A673 (cell line): ENCODE measurements at regions not wholly inside any gene's neighbourhood (a gene's known extent, or its start where the extent isn't known, plus 50 kb on each side); places are given as distances from the start of the nearest gene placed in this dataset.

Source experiments
- EZH2 ChIP-seq: fragments of 200-600 bp; sonication (generic); IDR thresholded peaks from 2 replicates; pipeline ENCODE4 v1.6.1; 2017; ENCODE audit warnings: borderline replicate concordance, low read depth, mild to moderate bottlenecking, mixed read lengths, antibody characterized with exemption, low read length; ENCODE audit not compliant: poor library complexity, severe bottlenecking
- TF ChIP-seq, protein P1 (sequence below): fragments of 300-800, 200-600 bp; sonication (generic); conservative IDR thresholded peaks from 2 replicates; pipeline ENCODE4 v1.5.1; 2017; ENCODE audit warnings: low read depth, mild to moderate bottlenecking, antibody characterized with exemption, low read length, moderate library complexity, mixed read lengths

DNA sequence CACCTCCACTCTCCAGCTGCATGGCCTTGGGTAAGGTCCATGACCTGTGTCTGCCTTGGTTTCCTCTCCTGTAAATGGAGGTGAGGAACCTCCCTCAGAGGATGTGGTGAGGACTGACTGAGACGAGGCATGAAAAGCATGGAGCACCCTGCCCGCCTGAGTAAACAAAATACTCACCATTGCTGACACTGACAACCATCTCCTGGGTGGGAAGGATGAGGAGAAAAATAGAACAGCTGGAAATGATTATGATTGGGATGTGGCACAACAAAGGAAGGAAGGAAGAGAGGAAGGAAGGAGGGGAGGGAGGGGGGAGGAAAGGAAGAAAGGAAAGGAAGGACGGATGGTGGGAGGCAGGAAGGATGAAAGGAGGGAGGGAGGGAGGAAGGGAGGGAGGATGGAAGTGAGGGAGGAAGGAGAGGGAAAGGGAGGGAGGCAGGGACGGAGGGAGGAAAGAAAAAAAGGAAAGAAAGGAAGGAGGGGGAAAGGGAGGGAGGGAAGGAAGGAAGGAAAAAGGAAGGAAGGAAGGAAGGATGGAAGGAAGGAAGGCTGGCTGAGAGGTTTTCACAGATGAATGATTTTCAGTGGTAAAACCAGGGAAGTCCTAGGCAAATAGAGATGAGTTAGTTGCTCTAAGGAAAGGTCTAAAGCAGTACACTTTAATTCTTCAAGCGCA lies 276.5 kb upstream of the XYLT1 start:
- TF ChIP-seq, protein P1, sequence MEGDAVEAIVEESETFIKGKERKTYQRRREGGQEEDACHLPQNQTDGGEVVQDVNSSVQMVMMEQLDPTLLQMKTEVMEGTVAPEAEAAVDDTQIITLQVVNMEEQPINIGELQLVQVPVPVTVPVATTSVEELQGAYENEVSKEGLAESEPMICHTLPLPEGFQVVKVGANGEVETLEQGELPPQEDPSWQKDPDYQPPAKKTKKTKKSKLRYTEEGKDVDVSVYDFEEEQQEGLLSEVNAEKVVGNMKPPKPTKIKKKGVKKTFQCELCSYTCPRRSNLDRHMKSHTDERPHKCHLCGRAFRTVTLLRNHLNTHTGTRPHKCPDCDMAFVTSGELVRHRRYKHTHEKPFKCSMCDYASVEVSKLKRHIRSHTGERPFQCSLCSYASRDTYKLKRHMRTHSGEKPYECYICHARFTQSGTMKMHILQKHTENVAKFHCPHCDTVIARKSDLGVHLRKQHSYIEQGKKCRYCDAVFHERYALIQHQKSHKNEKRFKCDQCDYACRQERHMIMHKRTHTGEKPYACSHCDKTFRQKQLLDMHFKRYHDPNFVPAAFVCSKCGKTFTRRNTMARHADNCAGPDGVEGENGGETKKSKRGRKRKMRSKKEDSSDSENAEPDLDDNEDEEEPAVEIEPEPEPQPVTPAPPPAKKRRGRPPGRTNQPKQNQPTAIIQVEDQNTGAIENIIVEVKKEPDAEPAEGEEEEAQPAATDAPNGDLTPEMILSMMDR = no peak
- TF ChIP-seq EZH2 = no peak
